CD4-positive, alpha-beta T cell (primary cell): ENCODE measurements at regions not wholly inside any gene's neighbourhood (a gene's known extent, or its start where the extent isn't known, plus 50 kb on each side); places are given as distances from the start of the nearest gene placed in this dataset.

Source experiments
- ATAC-seq: fragments of 200-7000 bp; cut with Tn5 transposase; one replicate; pipeline ENCODE4 v1.10.0; 2022; ENCODE audit warnings: mild to moderate bottlenecking; ENCODE audit not compliant: poor library complexity
- CTCF ChIA-PET: fragments of 350-600 bp; sonication (Branson Sonifier 250); formaldehyde crosslinking; loops from one replicate; lab custom pipeline; 2021; ENCODE audit warnings: antibody characterized with exemption, inconsistent platforms; lab: Charles Lee
- POLR2A ChIA-PET: fragments of 350-600 bp; sonication (Branson Sonifier 250); formaldehyde crosslinking; loops from one replicate; lab custom pipeline; 2021; ENCODE audit warnings: antibody characterized with exemption, inconsistent platforms; lab: Charles Lee
- DNase-seq, 14 experiments: peaks; one replicate each; pipeline ENCODE4 v3.0.0-alpha.2; 2013 to 2020; ENCODE audit warnings: mixed read lengths in 2 of 14
- H3K27ac ChIP-seq, 2 donors: one replicate each; pipeline versions ENCODE4 v1.5.1 to v1.7.0; 2013; ENCODE audit warnings: low read length in 2 of 2, low read depth in 1 of 2, mild to moderate bottlenecking in 1 of 2
- H3K27me3 ChIP-seq, 2 experiments: 1 replicate in 1 of 2; 2 replicates in 1 of 2; pipeline versions ENCODE4 v1.6.1 to v1.7.0; 2013; ENCODE audit warnings: low read length in 2 of 2, control low read depth in 1 of 2, mild to moderate bottlenecking in 1 of 2, moderate library complexity in 1 of 2; ENCODE audit not compliant: insufficient read depth in 2 of 2, control insufficient read depth in 1 of 2
- H3K36me3 ChIP-seq: one replicate; pipeline ENCODE4 v1.6.1; 2013; ENCODE audit warnings: low read length, control low read depth; ENCODE audit not compliant: insufficient read depth
- H3K4me1 ChIP-seq: one replicate; pipeline ENCODE4 v1.6.1; 2013; ENCODE audit warnings: low read length, control low read depth; ENCODE audit not compliant: insufficient read depth
- H3K4me3 ChIP-seq: one replicate; pipeline ENCODE4 v1.5.1; 2013; ENCODE audit warnings: mild to moderate bottlenecking, low read length, moderate library complexity
- H3K9me3 ChIP-seq, 2 experiments: 1 replicate in 1 of 2; 2 replicates in 1 of 2; pipeline versions ENCODE4 v1.6.1 to v1.7.0; 2013; ENCODE audit warnings: low read length in 2 of 2, mild to moderate bottlenecking in 2 of 2, control low read depth in 1 of 2, moderate library complexity in 1 of 2; ENCODE audit not compliant: control insufficient read depth in 1 of 2, insufficient read depth in 1 of 2
- H3K27ac Mint-ChIP-seq: one replicate; pipeline ENCODE4 v1.8.0; 2020; ENCODE audit warnings: mixed read lengths
- H3K27me3 Mint-ChIP-seq: one replicate; pipeline ENCODE4 v1.8.0; 2021; ENCODE audit warnings: mixed read lengths
- H3K36me3 Mint-ChIP-seq: one replicate; pipeline ENCODE4 v1.8.0; 2021; ENCODE audit warnings: low read depth, mixed read lengths
- H3K4me1 Mint-ChIP-seq: one replicate; pipeline ENCODE4 v1.8.0; 2021; ENCODE audit warnings: low read depth, mixed read lengths
- H3K4me3 Mint-ChIP-seq: one replicate; pipeline ENCODE4 v1.8.0; 2020; ENCODE audit warnings: mild to moderate bottlenecking, mixed read lengths
- H3K9me3 Mint-ChIP-seq: one replicate; pipeline ENCODE4 v1.8.0; 2020; ENCODE audit warnings: mixed read lengths
- intact Hi-C, 2 experiments: fragments of 100-400 bp; cut with DNase I in 1 of 2; cut with micrococcal nuclease in 1 of 2; formaldehyde crosslinking; loops; one replicate each; pipeline versions ENCODE4 v1.15.1 to v1.9.0; 2023 to 2025; cut with DNase I, micrococcal nuclease
- TF ChIP-seq, protein P1 (sequence below): fragments of 200-600 bp; IDR thresholded peaks from one replicate; pipeline ENCODE4 v1.8.0; 2022; ENCODE audit warnings: antibody characterized with exemption, mild to moderate bottlenecking

DNA sequence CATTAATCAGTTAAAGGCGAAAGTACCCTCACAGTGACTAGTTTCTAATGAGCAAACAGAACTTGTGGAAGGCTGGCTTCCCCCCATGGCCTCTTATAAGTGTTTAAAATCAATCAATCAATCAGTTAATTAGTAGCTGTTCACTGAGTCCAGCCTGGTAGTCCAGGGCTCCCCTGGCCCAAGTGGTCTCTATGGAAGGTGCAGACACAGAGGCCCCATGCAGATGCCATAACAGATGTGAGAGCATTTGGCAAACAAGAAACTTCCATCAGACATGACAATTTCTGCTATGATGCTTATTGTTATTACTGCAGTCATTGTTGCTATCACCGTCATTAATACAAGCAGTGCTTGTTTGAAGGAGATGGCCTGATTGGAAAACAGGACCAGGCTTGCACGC, 179.0 kb upstream of the TSHZ3 start:
- H3K27ac ChIP-seq = no peak overlapping the region
- ChIA-PET CTCF (no interaction called here), POLR2A (interaction anchor here (0.6 kb wide), 1 partner anchor 30 kb away, joined by 3 read pairs; no protein-coding TSS in a partner anchor)
- H3K4me3 ChIP-seq = no peak overlapping the region
- Mint-ChIP-seq H3K27ac (no peak overlapping the region), H3K4me1 (no peaks in the 10 kb centered on the region), H3K4me3 (no peak overlapping the region), H3K27me3 (no peaks in the 10 kb centered on the region), H3K36me3 (no peaks in the 10 kb centered on the region), H3K9me3 (peaks cover 3% of the 10 kb centered on the region)
- TF ChIP-seq, protein P1, sequence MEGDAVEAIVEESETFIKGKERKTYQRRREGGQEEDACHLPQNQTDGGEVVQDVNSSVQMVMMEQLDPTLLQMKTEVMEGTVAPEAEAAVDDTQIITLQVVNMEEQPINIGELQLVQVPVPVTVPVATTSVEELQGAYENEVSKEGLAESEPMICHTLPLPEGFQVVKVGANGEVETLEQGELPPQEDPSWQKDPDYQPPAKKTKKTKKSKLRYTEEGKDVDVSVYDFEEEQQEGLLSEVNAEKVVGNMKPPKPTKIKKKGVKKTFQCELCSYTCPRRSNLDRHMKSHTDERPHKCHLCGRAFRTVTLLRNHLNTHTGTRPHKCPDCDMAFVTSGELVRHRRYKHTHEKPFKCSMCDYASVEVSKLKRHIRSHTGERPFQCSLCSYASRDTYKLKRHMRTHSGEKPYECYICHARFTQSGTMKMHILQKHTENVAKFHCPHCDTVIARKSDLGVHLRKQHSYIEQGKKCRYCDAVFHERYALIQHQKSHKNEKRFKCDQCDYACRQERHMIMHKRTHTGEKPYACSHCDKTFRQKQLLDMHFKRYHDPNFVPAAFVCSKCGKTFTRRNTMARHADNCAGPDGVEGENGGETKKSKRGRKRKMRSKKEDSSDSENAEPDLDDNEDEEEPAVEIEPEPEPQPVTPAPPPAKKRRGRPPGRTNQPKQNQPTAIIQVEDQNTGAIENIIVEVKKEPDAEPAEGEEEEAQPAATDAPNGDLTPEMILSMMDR = no peak
- H3K4me1 ChIP-seq = no peaks in the 10 kb centered on the region
- no peaks in the 10 kb centered on the region for H3K36me3 ChIP-seq
- no peak for DNase-seq
- H3K27me3 ChIP-seq = no peaks in the 10 kb centered on the region
- intact Hi-C loops = no loop called here
- peaks cover 9 to 27% of the 10 kb centered on the region in 2 experiments for H3K9me3 ChIP-seq
- ATAC-seq = no peak

DNA sequence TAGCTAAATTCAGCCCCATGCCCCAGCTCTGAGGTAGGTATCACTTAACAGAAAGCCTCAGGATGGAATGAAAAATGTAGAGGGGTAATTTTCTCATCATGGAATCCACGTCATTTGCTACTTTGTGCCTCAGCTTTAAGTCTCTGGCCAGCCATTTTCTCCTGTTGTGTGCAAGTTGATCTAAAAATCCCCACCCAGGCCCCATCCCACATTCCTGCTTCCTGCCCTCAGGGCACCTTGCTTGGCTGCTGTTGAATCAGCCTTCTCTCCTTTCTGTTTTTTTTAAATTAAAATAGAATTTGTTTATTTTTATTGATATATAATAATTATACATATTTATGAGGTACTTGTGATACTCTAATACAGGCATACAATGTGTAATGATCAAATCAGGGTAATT, 179.9 kb upstream of the TSHZ3 start:
- H3K4me3 ChIP-seq = no peak overlapping the region
- Mint-ChIP-seq H3K27me3 (no peaks in the 10 kb centered on the region), H3K4me3 (no peak overlapping the region), H3K36me3 (no peaks in the 10 kb centered on the region), H3K9me3 (peaks cover 3% of the 10 kb centered on the region), H3K4me1 (no peaks in the 10 kb centered on the region), H3K27ac (no peak overlapping the region)
- H3K4me1 ChIP-seq = no peaks in the 10 kb centered on the region
- no peak for ATAC-seq
- DNase-seq = no peak
- TF ChIP-seq, protein P1 = no peak
- ChIA-PET POLR2A (no interaction called here), CTCF (no interaction called here)
- H3K36me3 ChIP-seq = no peaks in the 10 kb centered on the region
- no peaks in the 10 kb centered on the region for H3K27me3 ChIP-seq
- intact Hi-C loops = no loop called here
- H3K27ac ChIP-seq = no peak overlapping the region
- peaks cover 9 to 27% of the 10 kb centered on the region in 2 experiments for H3K9me3 ChIP-seq

DNA sequence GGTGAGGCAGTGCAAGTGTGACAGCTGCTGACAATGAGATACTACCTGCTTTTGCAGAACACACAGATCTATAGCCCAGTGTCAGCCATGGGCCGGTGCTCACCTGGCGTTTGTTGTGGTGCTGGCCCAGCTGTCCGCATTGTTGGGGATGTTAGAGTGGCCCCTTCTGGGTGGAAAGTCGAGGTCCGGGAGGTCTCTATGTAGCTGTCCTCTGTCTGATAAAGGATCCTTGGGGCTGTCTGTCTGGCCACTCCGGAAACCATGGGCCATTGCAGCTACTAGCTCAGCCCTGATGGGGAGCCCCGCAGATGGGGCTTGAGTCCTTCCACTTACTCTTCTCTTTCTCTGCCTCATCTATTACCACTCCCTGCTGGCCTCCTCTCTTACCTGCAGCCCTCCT, 181.5 kb upstream of the TSHZ3 start:
- POLR2A ChIA-PET = no interaction called here
- H3K4me3 ChIP-seq = no peak overlapping the region
- H3K4me1 Mint-ChIP-seq = no peaks in the 10 kb centered on the region
- no peak for ATAC-seq
- H3K27ac ChIP-seq = no peak overlapping the region
- intact Hi-C loops = no loop called here
- H3K36me3 ChIP-seq = no peaks in the 10 kb centered on the region
- no peaks in the 10 kb centered on the region for H3K4me1 ChIP-seq
- TF ChIP-seq, protein P1 = no peak
- no peak overlapping the region for H3K27ac Mint-ChIP-seq
- no peaks in the 10 kb centered on the region for H3K27me3 Mint-ChIP-seq
- CTCF ChIA-PET = no interaction called here
- DNase-seq = no peak
- H3K36me3 Mint-ChIP-seq = no peaks in the 10 kb centered on the region
- H3K9me3 ChIP-seq = peaks cover 9 to 16% of the 10 kb centered on the region in 2 experiments
- no peaks in the 10 kb centered on the region for H3K9me3 Mint-ChIP-seq
- no peak overlapping the region for H3K4me3 Mint-ChIP-seq
- H3K27me3 ChIP-seq = no peaks in the 10 kb centered on the region
